H1 (cell line): ENCODE measurements at regions not wholly inside any gene's neighbourhood (a gene's known extent, or its start where the extent isn't known, plus 50 kb on each side); places are given as distances from the start of the nearest gene placed in this dataset.

Experiments used
- CTCF ChIA-PET: fragments of 300-600 bp; sonication (Branson Sonifier 250); formaldehyde crosslinking; loops from one replicate; lab custom pipeline; 2021; ENCODE audit not compliant: partially characterized antibody; lab: Charles Lee
- POLR2A ChIA-PET: fragments of 300-600 bp; sonication (Branson Sonifier 250); formaldehyde crosslinking; loops from one replicate; lab custom pipeline; 2021; ENCODE audit warnings: inconsistent platforms; ENCODE audit not compliant: partially characterized antibody; lab: Charles Lee
- DNase-seq, 2 experiments: peaks; one replicate each; pipeline versions ENCODE4 v3.0.0 to v3.0.0-alpha.2; 2010 to 2022; ENCODE audit warnings: low spot score in 2 of 2, low read depth in 1 of 2, mixed read lengths in 1 of 2
- FAIRE-seq: peaks from 2 replicates; lab custom pipeline; 2011; peaks lifted over from hg19 to GRCh38; lab: Jason Lieb, UNC
- H2AFZ ChIP-seq: 2 replicates; pipeline ENCODE4 v1.8.1; 2012; ENCODE audit warnings: low read length, inconsistent platforms
- H2AK5ac ChIP-seq: 2 replicates; pipeline ENCODE4 v1.6.1; 2013; ENCODE audit warnings: low read depth, low read length
- H2BK120ac ChIP-seq: replicated peaks from 2 replicates; pipeline ENCODE3; 2013; ENCODE audit warnings: low read depth, low read length, inconsistent platforms
- H2BK12ac ChIP-seq: 2 replicates; pipeline ENCODE4 v1.6.1; 2013; ENCODE audit warnings: low read depth, low read length
- H2BK15ac ChIP-seq: 2 replicates; pipeline ENCODE4 v1.6.1; 2013; ENCODE audit warnings: low read length
- H2BK20ac ChIP-seq: 2 replicates; pipeline ENCODE4 v1.6.1; 2013; ENCODE audit warnings: low read length
- H2BK5ac ChIP-seq: 2 replicates; pipeline ENCODE4 v1.6.1; 2013; ENCODE audit warnings: low read depth, low read length
- H3K14ac ChIP-seq: 2 replicates; pipeline ENCODE4 v1.6.1; 2013; ENCODE audit warnings: inconsistent platforms; ENCODE audit not compliant: insufficient read length
- H3K18ac ChIP-seq: 2 replicates; pipeline ENCODE4 v1.6.1; 2013; ENCODE audit warnings: low read length; ENCODE audit errors: extremely low read depth
- H3K23ac ChIP-seq: 2 replicates; pipeline ENCODE4 v1.6.1; 2013; ENCODE audit warnings: inconsistent platforms; ENCODE audit not compliant: insufficient read length
- H3K23me2 ChIP-seq: 2 replicates; pipeline ENCODE4 v1.6.1; 2013; ENCODE audit warnings: low read depth, low read length
- H3K27ac ChIP-seq: 2 replicates; pipeline ENCODE4 v1.6.1; 2011; ENCODE audit warnings: low read depth, low read length, inconsistent platforms
- H3K27me3 ChIP-seq, 4 experiments: replicated peaks in 1 of 4; 1 replicate in 1 of 4; 2 replicates in 3 of 4; pipeline versions ENCODE4 v1.6.1 to v1.8.1; 2011 to 2013; ENCODE audit warnings: low read length in 3 of 4, mild to moderate bottlenecking in 3 of 4, inconsistent platforms in 2 of 4, mixed read lengths in 2 of 4, moderate library complexity in 1 of 4; ENCODE audit not compliant: control insufficient read depth in 3 of 4, insufficient read depth in 3 of 4; ENCODE audit errors: extremely low read depth in 1 of 4
- H3K36me3 ChIP-seq, 4 experiments: 2 replicates each; pipeline versions ENCODE4 v1.6.1 to v1.8.1; 2011 to 2013; ENCODE audit warnings: mild to moderate bottlenecking in 4 of 4, low read length in 3 of 4, moderate library complexity in 2 of 4, control low read depth in 1 of 4, inconsistent platforms in 1 of 4; ENCODE audit not compliant: insufficient read depth in 4 of 4, control insufficient read depth in 2 of 4
- H3K4ac ChIP-seq: replicated peaks from 2 replicates; pipeline ENCODE3; 2013; ENCODE audit warnings: low read length, low read depth, mixed read lengths, inconsistent platforms; ENCODE audit not compliant: insufficient read length
- H3K4me1 ChIP-seq, 4 experiments: replicated peaks in 1 of 4; 1 replicate in 1 of 4; 2 replicates in 3 of 4; pipeline versions ENCODE4 v1.6.1 to v1.8.1; 2011 to 2013; ENCODE audit warnings: low read length in 3 of 4, inconsistent platforms in 2 of 4, mixed read lengths in 1 of 4; ENCODE audit not compliant: insufficient read depth in 4 of 4, control insufficient read depth in 3 of 4
- H3K4me2 ChIP-seq, 2 experiments: 2 replicates each; pipeline versions ENCODE4 v1.6.1 to v1.8.1; 2011 to 2013; ENCODE audit warnings: low read depth in 2 of 2, low read length in 2 of 2, control low read depth in 1 of 2, inconsistent platforms in 1 of 2, mild to moderate bottlenecking in 1 of 2; ENCODE audit not compliant: insufficient read depth in 1 of 2
- H3K4me3 ChIP-seq, 4 experiments: fragments of 200-600, 300-600 bp in 1 of 4; sonication (generic), shearing (Covaris generic), sonication (Bioruptor Twin) in 1 of 4; 2 replicates each; pipeline versions ENCODE4 v1.5.1 to v1.8.1; 2011 to 2016; ENCODE audit warnings: low read length in 4 of 4, low read depth in 3 of 4, control low read depth in 2 of 4, inconsistent platforms in 2 of 4, mild to moderate bottlenecking in 2 of 4, mixed read lengths in 1 of 4, moderate library complexity in 1 of 4; ENCODE audit not compliant: insufficient read depth in 2 of 4; ENCODE audit errors: extremely low read depth in 1 of 4
- H3K56ac ChIP-seq: replicated peaks from 2 replicates; pipeline ENCODE3; 2013; ENCODE audit warnings: low read depth, mild to moderate bottlenecking, mixed read lengths, low read length, inconsistent platforms; ENCODE audit not compliant: insufficient read length
- H3K79me1 ChIP-seq: 2 replicates; pipeline ENCODE4 v1.6.1; 2013; ENCODE audit warnings: low read depth, low read length, control low read depth
- H3K79me2 ChIP-seq, 2 experiments: 2 replicates each; pipeline versions ENCODE4 v1.6.1 to v1.8.1; 2012 to 2013; ENCODE audit warnings: low read length in 2 of 2, mild to moderate bottlenecking in 2 of 2, inconsistent platforms in 1 of 2; ENCODE audit not compliant: insufficient read depth in 2 of 2, control insufficient read depth in 1 of 2
- H3K9ac ChIP-seq, 4 experiments: replicated peaks in 1 of 4; 1 replicate in 1 of 4; 2 replicates in 3 of 4; pipeline versions ENCODE4 v1.6.1 to v1.8.1; 2011 to 2013; ENCODE audit warnings: low read depth in 3 of 4, low read length in 3 of 4, control low read depth in 2 of 4, mild to moderate bottlenecking in 2 of 4, moderate library complexity in 2 of 4, inconsistent platforms in 1 of 4; ENCODE audit errors: extremely low read depth in 1 of 4
- H3K9me3 ChIP-seq, 2 experiments: 2 replicates each; pipeline versions ENCODE4 v1.6.1 to v1.8.1; 2012 to 2013; ENCODE audit warnings: mild to moderate bottlenecking in 2 of 2, moderate library complexity in 2 of 2, control low read depth in 1 of 2, inconsistent platforms in 1 of 2, low read depth in 1 of 2, low read length in 1 of 2, mixed read lengths in 1 of 2; ENCODE audit not compliant: insufficient read depth in 2 of 2
- H4K20me1 ChIP-seq, 2 experiments: replicated peaks in 1 of 2; 2 replicates each; pipeline versions ENCODE3 to v1.8.1; 2011 to 2013; ENCODE audit warnings: inconsistent platforms in 2 of 2, low read length in 2 of 2, mild to moderate bottlenecking in 1 of 2; ENCODE audit not compliant: insufficient read depth in 2 of 2, control insufficient read depth in 1 of 2
- H4K5ac ChIP-seq: 2 replicates; pipeline ENCODE4 v1.6.1; 2013; ENCODE audit warnings: low read length, low read depth, mixed read lengths, inconsistent platforms; ENCODE audit not compliant: insufficient read length
- H4K8ac ChIP-seq: 2 replicates; pipeline ENCODE4 v1.8.0; 2013; ENCODE audit warnings: mild to moderate bottlenecking, moderate library complexity, low read length, inconsistent platforms; ENCODE audit not compliant: insufficient read depth; ENCODE audit errors: extremely low read depth
- H4K91ac ChIP-seq: replicated peaks from 2 replicates; pipeline ENCODE3; 2013; ENCODE audit warnings: low read length, mixed read lengths, inconsistent platforms; ENCODE audit not compliant: insufficient read length
- BACH1 ChIP-seq: IDR thresholded peaks from 2 replicates; pipeline ENCODE4 v1.6.1; 2012; ENCODE audit warnings: low read length, improper control_type of control experiment
- HDAC2 ChIP-seq, 2 experiments: fragments of 300-600 bp in 1 of 2; sonication (generic) in 1 of 2; IDR thresholded peaks; 2 replicates each; pipeline ENCODE4 v1.6.1; 2011 to 2012; ENCODE audit warnings: low read depth in 2 of 2, low read length in 2 of 2, mild to moderate bottlenecking in 2 of 2, moderate library complexity in 2 of 2, borderline replicate concordance in 1 of 2, inconsistent platforms in 1 of 2
- JUN ChIP-seq: IDR thresholded peaks from 2 replicates; pipeline ENCODE4 v1.6.1; 2011; ENCODE audit warnings: low read depth, mild to moderate bottlenecking, improper control_type of control experiment, low read length
- MAX ChIP-seq: IDR thresholded peaks from 2 replicates; pipeline ENCODE4 v1.6.1; 2012; ENCODE audit warnings: inconsistent platforms
- POU5F1 ChIP-seq: IDR thresholded peaks from 2 replicates; pipeline ENCODE4 v1.6.1; 2011; ENCODE audit warnings: low read depth, mild to moderate bottlenecking, low read length, moderate library complexity
- SIRT6 ChIP-seq: IDR thresholded peaks from one replicate; pipeline ENCODE4 v1.7.1; 2012; ENCODE audit warnings: low read length, inconsistent platforms
- YY1 ChIP-seq: IDR thresholded peaks from 2 replicates; pipeline ENCODE4 v1.6.1; 2011; ENCODE audit warnings: low read depth, mild to moderate bottlenecking, low read length
- WGBS, 2 experiments: shearing (Covaris generic) in 1 of 2; methylation state at CpG; one replicate each; pipeline versions ENCODE4 v1.1.6 to v1.1.7; 2013 to 2015; ENCODE audit warnings: low lambda C conversion rate in 2 of 2, mixed read lengths in 2 of 2, inconsistent platforms in 1 of 2, low coverage in 1 of 2, missing lambda C conversion rate in 1 of 2; ENCODE audit not compliant: insufficient replicate concordance in 2 of 2, insufficient coverage in 1 of 2, insufficient read length in 1 of 2; ENCODE audit errors: extremely low coverage in 1 of 2, missing lambda C conversion rate in 1 of 2; 5-methylcytosine and 5-hydroxymethylcytosine counted together

GRCh38 chr15:37873336-37873735 lies 61.1 kb upstream of the TMCO5A start:
- Histone ChIP-seq H3K36me3 (no peaks in the 10 kb centered on the region), H3K4me2 (no peak overlapping the region), H3K18ac (no peak overlapping the region), H4K8ac (no peak overlapping the region), H3K27me3 (no peaks in the 10 kb centered on the region), H3K23me2 (no peaks in the 10 kb centered on the region), H3K14ac (no peak overlapping the region), H2AK5ac (no peak overlapping the region), H3K4me3 (no peak overlapping the region), H2BK120ac (no peak overlapping the region), H3K79me1 (no peaks in the 10 kb centered on the region), H3K9ac (no peak overlapping the region), H2BK12ac (no peak overlapping the region), H2BK5ac (no peak overlapping the region), H4K20me1 (no peaks in the 10 kb centered on the region), H3K4ac (no peak overlapping the region), H3K79me2 (no peaks in the 10 kb centered on the region), H3K56ac (no peak overlapping the region), H3K4me1 (no peaks in the 10 kb centered on the region), H4K5ac (no peak overlapping the region), H3K9me3 (no peaks in the 10 kb centered on the region), H3K23ac (no peak overlapping the region), H2AFZ (no peak overlapping the region), H2BK20ac (no peak overlapping the region), H3K27ac (no peak overlapping the region), H2BK15ac (no peak overlapping the region), H4K91ac (no peak overlapping the region)
- POLR2A ChIA-PET = no interaction called here
- no peak for TF ChIP-seq JUN
- TF ChIP-seq YY1 = no peak
- no peak for TF ChIP-seq SIRT6
- TF ChIP-seq HDAC2 (IDR thresholded peaks at IDR 0.05; ENCODE audit: borderline replicate concordance in 1 of 2, low read depth in 2 of 2, low read length in 2 of 2) = no peak
- no peak for TF ChIP-seq BACH1
- TF ChIP-seq MAX = no peak
- TF ChIP-seq POU5F1 = no peak
- WGBS, 2 experiments = 88% methylated on average over 3 of the region's 3 CpGs; no CpG with 5 or more reads in 1 of the 2 experiments
- CTCF ChIA-PET = interaction anchor here (0.8 to 1.4 kb wide), 3 partner anchors 11 to 995 kb away, joined by 3 to 4 read pairs (median 3); no protein-coding TSS in a partner anchor
- no peak for FAIRE-seq
- no peak for DNase-seq
